Progenitor cell of endocrine pancreas (in vitro differentiated cells): ENCODE measurements at regions not wholly inside any gene's neighbourhood (a gene's known extent, or its start where the extent isn't known, plus 50 kb on each side); places are given as distances from the start of the nearest gene placed in this dataset.
A peak's percentile ranks its signal among the peaks of the same experiment; 100 is the strongest.

ENCODE experiments used
- DNase-seq: peaks from one replicate; pipeline ENCODE4 v3.0.0; 2021; ENCODE audit warnings: low spot score; ENCODE audit not compliant: unreplicated experiment
- H3K27ac Mint-ChIP-seq: 2 replicates; pipeline ENCODE4 v1.8.0; 2021; ENCODE audit warnings: mild to moderate bottlenecking, moderate library complexity, mixed read lengths
- H3K27me3 Mint-ChIP-seq: 2 replicates; pipeline ENCODE4 v1.8.0; 2021; ENCODE audit warnings: mixed read lengths
- H3K36me3 Mint-ChIP-seq: 2 replicates; pipeline ENCODE4 v1.8.0; 2022; ENCODE audit warnings: mixed read lengths; ENCODE audit not compliant: insufficient read depth
- H3K4me1 Mint-ChIP-seq: 2 replicates; pipeline ENCODE4 v1.8.0; 2021; ENCODE audit warnings: low read depth, mixed read lengths
- H3K4me3 Mint-ChIP-seq: 2 replicates; pipeline ENCODE4 v1.8.0; 2021; ENCODE audit warnings: low read depth, mild to moderate bottlenecking, moderate library complexity, mixed read lengths
- H3K9me3 Mint-ChIP-seq: 2 replicates; pipeline ENCODE4 v1.8.0; 2021; ENCODE audit warnings: low read depth, mixed read lengths
- CTCF ChIP-seq: fragments of 200-600 bp; sonication (generic); IDR thresholded peaks from one replicate; pipeline ENCODE4 v1.5.0; 2021; ENCODE audit warnings: antibody characterized with exemption, mild to moderate bottlenecking; ENCODE audit not compliant: unreplicated experiment

GRCh38 chr5:29161399-29162291, 2031.8 kb upstream of the CDH6 start:
- H3K4me3 Mint-ChIP-seq: no peak overlapping the region
- no peaks in the 10 kb centered on the region for H3K27me3 Mint-ChIP-seq
- no peak for TF ChIP-seq CTCF
- H3K36me3 Mint-ChIP-seq: no peaks in the 10 kb centered on the region
- H3K9me3 Mint-ChIP-seq: no peaks in the 10 kb centered on the region
- DNase-seq: no peak
- H3K27ac Mint-ChIP-seq: peak overlapping the region; percentile 81
- peaks cover 25% of the 10 kb centered on the region for H3K4me1 Mint-ChIP-seq

GRCh38 chr5:29157975-29158374, 2035.5 kb upstream of the CDH6 start:
- no peak overlapping the region for H3K4me3 Mint-ChIP-seq
- no peak for TF ChIP-seq CTCF
- DNase-seq: no peak
- no peaks in the 10 kb centered on the region for H3K9me3 Mint-ChIP-seq
- H3K36me3 Mint-ChIP-seq: no peaks in the 10 kb centered on the region
- H3K27me3 Mint-ChIP-seq: no peaks in the 10 kb centered on the region
- peaks cover 27% of the 10 kb centered on the region for H3K4me1 Mint-ChIP-seq
- no peak overlapping the region for H3K27ac Mint-ChIP-seq

GRCh38 chr5:29150840-29151239, 2042.6 kb upstream of the CDH6 start:
- H3K27me3 Mint-ChIP-seq: no peaks in the 10 kb centered on the region
- no peak for TF ChIP-seq CTCF
- no peaks in the 10 kb centered on the region for H3K9me3 Mint-ChIP-seq
- DNase-seq: no peak
- H3K4me3 Mint-ChIP-seq: no peak overlapping the region
- H3K4me1 Mint-ChIP-seq: peaks cover 4% of the 10 kb centered on the region
- no peaks in the 10 kb centered on the region for H3K36me3 Mint-ChIP-seq
- H3K27ac Mint-ChIP-seq: no peak overlapping the region

GRCh38 chr5:29148581-29148980, 2044.9 kb upstream of the CDH6 start:
- H3K27me3 Mint-ChIP-seq: no peaks in the 10 kb centered on the region
- H3K4me1 Mint-ChIP-seq: peaks cover 4% of the 10 kb centered on the region
- no peaks in the 10 kb centered on the region for H3K36me3 Mint-ChIP-seq
- no peak overlapping the region for H3K4me3 Mint-ChIP-seq
- no peak for TF ChIP-seq CTCF
- H3K27ac Mint-ChIP-seq: no peak overlapping the region
- no peaks in the 10 kb centered on the region for H3K9me3 Mint-ChIP-seq
- no peak for DNase-seq

GRCh38 chr5:29148073-29148472, 2045.4 kb upstream of the CDH6 start:
- Mint-ChIP-seq H3K4me3 (no peak overlapping the region), H3K4me1 (no peaks in the 10 kb centered on the region), H3K27ac (no peak overlapping the region), H3K27me3 (no peaks in the 10 kb centered on the region), H3K36me3 (no peaks in the 10 kb centered on the region), H3K9me3 (no peaks in the 10 kb centered on the region)
- no peak for DNase-seq
- TF ChIP-seq CTCF: no peak
